Ovary (tissue), 7 donors: ENCODE measurements at regions not wholly inside any gene's neighbourhood (a gene's known extent, or its start where the extent isn't known, plus 50 kb on each side); places are given as distances from the start of the nearest gene placed in this dataset.

Source experiments
- DNase-seq, 5 donors: peaks; one replicate each; pipeline ENCODE4 v3.0.0-alpha.2; 2019 to 2020
- H3K27ac ChIP-seq, 2 donors: fragments of 200-600 bp; one replicate each; pipeline versions ENCODE4 v1.5.1 to v1.8.0; 2019 to 2022
- H3K27me3 ChIP-seq: fragments of 200-600 bp; one replicate; pipeline ENCODE4 v1.8.0; 2022
- H3K36me3 ChIP-seq: fragments of 200-600 bp; sonication (generic); one replicate; pipeline ENCODE4 v1.5.1; 2019
- H3K4me1 ChIP-seq: one replicate; pipeline ENCODE4 v1.8.1; 2013; ENCODE audit warnings: mild to moderate bottlenecking, moderate library complexity; ENCODE audit not compliant: insufficient read depth
- H3K4me3 ChIP-seq: fragments of 200-600 bp; sonication (generic); one replicate; pipeline ENCODE4 v1.5.1; 2017
- H3K9me3 ChIP-seq, 2 donors: fragments of 200-600 bp in 1 of 2; sonication (generic) in 1 of 2; one replicate each; pipeline versions ENCODE4 v1.5.1 to v1.8.1; 2013 to 2019; ENCODE audit warnings: mild to moderate bottlenecking in 1 of 2, moderate library complexity in 1 of 2
- CTCF ChIP-seq, 3 donors: fragments of 450-650 bp in 2 of 3; fragments of 200-600 bp in 1 of 3; IDR thresholded peaks; one replicate each; pipeline versions ENCODE4 v1.5.1 to v1.8.0; 2016 to 2022; ENCODE audit warnings: antibody characterized with exemption in 3 of 3, mild to moderate bottlenecking in 1 of 3
- EP300 ChIP-seq: sonication (generic); formaldehyde crosslinking; IDR thresholded peaks from one replicate; pipeline ENCODE4 v1.6.1; 2017; ENCODE audit warnings: antibody characterized with exemption
- POLR2A ChIP-seq: fragments of 450-650 bp; IDR thresholded peaks from one replicate; pipeline ENCODE4 v1.6.1; 2017; ENCODE audit warnings: antibody characterized with exemption, mild to moderate bottlenecking, moderate library complexity
- WGBS, 3 donors: extraction: QIAGEN DNeasy Blood & Tissue Kit in 1 of 3; methylation state at CpG; one replicate each; pipeline versions ENCODE4 v1.1.5 to v1.1.7; 2013 to 2017; 5-methylcytosine and 5-hydroxymethylcytosine counted together
- intact Hi-C, 4 donors: fragments of 100-400 bp; cut with DNase I; formaldehyde crosslinking; loops; one replicate each; pipeline versions ENCODE4 v1.11.0 to v1.15.1; 2022 to 2023
- donor health status: DM: no; HTN: no; CAD: no; lungs with moderate emphysema.
- donor health status: DM: no; HTN: no; CAD: no.
- donor health status: Bipolar disorder and iron deficiency.
- donor health status: DM: no; HTN: no; CAD: no.
- donor health status: DM: yes; HTN: yes; CAD: no.

DNA sequence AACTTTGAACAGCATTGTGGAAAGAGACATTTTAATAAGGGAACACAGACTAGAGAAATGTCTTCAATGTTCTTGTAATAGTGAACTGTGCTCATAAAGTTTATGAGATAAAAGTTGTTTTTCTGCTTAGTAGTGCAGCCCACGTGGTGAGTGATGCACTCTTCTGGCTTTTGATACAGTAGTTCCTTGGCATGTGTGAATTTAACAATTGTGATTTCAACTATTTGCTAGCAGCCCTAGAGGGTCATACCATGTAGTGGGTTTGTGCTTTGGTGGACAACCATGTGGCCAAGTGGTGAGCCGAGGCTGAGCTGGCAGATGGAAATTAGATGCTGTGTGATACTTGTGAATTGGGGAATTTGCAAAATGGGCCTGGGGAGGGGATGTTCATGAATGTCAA, 116.2 kb upstream of the SLC4A4 start:
- Histone ChIP-seq H3K4me1 (no peaks in the 10 kb centered on the region), H3K9me3 (no peaks in the 10 kb centered on the region), H3K4me3 (no peak overlapping the region), H3K36me3 (no peaks in the 10 kb centered on the region), H3K27me3 (no peaks in the 10 kb centered on the region), H3K27ac (no peak overlapping the region)
- DNase-seq = no peak
- no peak for TF ChIP-seq EP300
- no peak for TF ChIP-seq CTCF (IDR thresholded peaks at IDR 0.05)
- no peak for TF ChIP-seq POLR2A
- intact Hi-C loops = no loop called here
- 54 to 60% (median 55%) methylated on average over 2 of the region's 2 CpGs for WGBS, 3 donors

DNA sequence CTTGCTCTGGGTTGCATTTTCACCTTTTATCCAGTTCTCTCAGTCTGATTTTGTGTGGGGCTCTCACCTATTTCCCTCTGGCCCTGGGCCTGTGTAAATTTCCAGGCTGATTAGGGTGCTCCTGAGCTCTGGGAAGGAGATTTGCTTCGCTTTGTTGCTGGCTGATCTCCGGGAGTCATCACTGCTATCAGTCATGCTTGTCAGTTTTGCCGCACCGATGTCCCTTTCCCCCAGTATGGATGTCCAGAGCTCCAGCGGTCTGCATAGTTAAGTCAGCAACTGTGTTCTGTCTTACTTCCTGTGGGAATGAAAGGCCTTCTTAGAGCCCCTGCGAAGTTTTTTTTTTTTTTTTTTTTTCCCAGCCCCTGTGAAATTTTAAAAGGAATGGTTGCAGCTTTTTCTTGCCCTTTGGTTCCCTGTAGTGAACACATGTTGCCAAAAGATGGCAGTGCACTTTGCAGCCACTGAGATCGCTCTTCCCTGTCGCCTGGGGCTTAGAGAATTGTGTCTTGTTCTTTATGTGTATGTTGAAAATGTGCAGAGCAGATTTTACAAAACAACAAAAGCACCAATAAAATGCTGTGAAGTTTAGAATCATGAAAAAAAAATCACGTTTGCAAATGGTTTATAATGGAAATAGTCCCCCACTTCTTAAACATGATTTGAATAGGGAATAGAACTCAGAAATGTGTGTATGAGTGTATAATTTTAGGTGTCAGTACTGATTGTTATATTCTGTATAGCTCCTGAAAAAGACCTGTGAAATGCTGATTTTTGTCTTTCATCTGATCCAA, 109.1 kb upstream of the SLC4A4 start:
- Histone ChIP-seq H3K4me3 (no peak overlapping the region), H3K27me3 (no peaks in the 10 kb centered on the region), H3K4me1 (peaks cover 2% of the 10 kb centered on the region), H3K36me3 (no peaks in the 10 kb centered on the region), H3K9me3 (no peaks in the 10 kb centered on the region), H3K27ac (no peak overlapping the region)
- no peak for DNase-seq
- TF ChIP-seq CTCF (IDR thresholded peaks at IDR 0.05) (peak in 1 of 3 donors; percentile 12), POLR2A (no peak)
- intact Hi-C loops = no loop called here
- WGBS, 3 donors = 27 to 34% (median 28%) methylated on average over 9 of the region's 9 CpGs

- no peak overlapping the region for H3K27ac ChIP-seq
- no peak overlapping the region for H3K4me3 ChIP-seq
- WGBS, 3 donors = 49 to 63% (median 49%) methylated on average over 11 of the region's 11 CpGs
- no peak for DNase-seq
- H3K9me3 ChIP-seq = no peaks in the 10 kb centered on the region
- H3K27me3 ChIP-seq = no peaks in the 10 kb centered on the region
- intact Hi-C loops = no loop called here
- H3K4me1 ChIP-seq = peaks cover 2% of the 10 kb centered on the region
- no peaks in the 10 kb centered on the region for H3K36me3 ChIP-seq
- no peak for TF ChIP-seq EP300
- no peak for TF ChIP-seq CTCF (IDR thresholded peaks at IDR 0.05)
- TF ChIP-seq POLR2A = no peak
These were observed 108.3 kb upstream of the SLC4A4 start for GRCh38 chr4:71230271-71231128.

- H3K27me3 ChIP-seq = no peaks in the 10 kb centered on the region
- DNase-seq = peak in 4 of 5 donors; percentile 20 to 48 (median 30)
- intact Hi-C loops = no loop called here
- H3K36me3 ChIP-seq = no peaks in the 10 kb centered on the region
- WGBS, 3 donors = 42 to 43% (median 42%) methylated on average over 14 of the region's 14 CpGs
- TF ChIP-seq CTCF (IDR thresholded peaks at IDR 0.05) (no peak), EP300 (no peak), POLR2A (no peak)
- H3K4me1 ChIP-seq = peaks cover 2% of the 10 kb centered on the region
- no peak overlapping the region for H3K4me3 ChIP-seq
- no peaks in the 10 kb centered on the region for H3K9me3 ChIP-seq
- H3K27ac ChIP-seq = no peak overlapping the region
These were observed 107.4 kb upstream of the SLC4A4 start for GRCh38 chr4:71231129-71232055.
